ENCODE measurements at regions not wholly inside any gene's neighbourhood (a gene's known extent, or its start where the extent isn't known, plus 50 kb on each side); places are given as distances from the start of the nearest gene placed in this dataset.

DNA sequence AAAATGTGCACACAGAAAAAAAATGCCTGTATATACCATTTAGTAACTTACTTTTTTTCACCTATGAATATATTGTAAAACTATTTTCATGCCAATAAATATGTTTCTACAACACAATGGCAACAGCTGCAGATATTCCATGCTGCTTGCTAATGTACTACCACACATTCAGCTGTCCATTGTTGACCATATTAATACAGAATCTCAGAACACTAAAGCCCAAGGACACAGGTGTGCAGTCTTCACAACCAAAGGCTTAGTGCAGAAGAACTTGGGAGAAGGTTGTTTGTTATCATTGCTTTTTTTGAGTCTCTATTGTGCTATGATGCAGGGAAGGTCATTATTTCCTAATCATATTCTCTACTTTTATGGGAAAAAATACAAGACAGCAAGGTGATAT is 79.6 kb downstream of the DIPK2A start:
- no peak for TF ChIP-seq CTCF (IDR thresholded peaks at IDR 0.05; ENCODE audit: unreplicated experiment)
- Mint-ChIP-seq H3K9me3 (ENCODE audit: low read depth, unreplicated experiment) (no peaks in the 10 kb centered on the region), H3K4me1 (ENCODE audit: low read depth, unreplicated experiment) (peaks cover 14% of the 10 kb centered on the region), H3K27ac (ENCODE audit: unreplicated experiment) (no peak overlapping the region), H3K36me3 (ENCODE audit: insufficient read depth, unreplicated experiment) (no peaks in the 10 kb centered on the region), H3K4me3 (ENCODE audit: low read depth, unreplicated experiment) (no peak overlapping the region), H3K27me3 (ENCODE audit: unreplicated experiment) (no peaks in the 10 kb centered on the region)
- intact Hi-C loops (cut with micrococcal nuclease; ENCODE audit: unreplicated experiment), result no loop called here
- no TSS peak for BruUV-seq (replicated peaks)
- CTCF ChIA-PET, result no interaction called here
- DNase-seq, result no peak

DNA sequence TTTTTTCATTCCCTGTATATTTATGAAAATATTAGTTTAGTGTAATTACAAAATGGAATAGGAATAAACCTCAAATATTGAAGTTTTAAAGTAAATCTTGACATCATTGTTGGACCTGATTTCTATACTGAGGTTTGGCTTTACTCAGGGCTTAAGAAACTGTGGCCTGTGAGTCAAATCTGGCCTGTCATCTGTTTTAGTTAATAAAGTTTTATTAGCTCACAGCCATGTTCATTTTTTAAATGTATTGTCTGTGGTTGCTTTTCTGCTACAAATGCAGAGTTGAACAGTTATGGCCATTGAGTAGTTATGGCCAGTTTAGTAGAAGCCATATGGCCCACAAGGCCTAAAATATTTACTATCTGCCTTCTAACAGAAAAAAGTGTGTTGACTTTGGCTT is 80.7 kb downstream of the DIPK2A start:
- Mint-ChIP-seq H3K36me3 (ENCODE audit: insufficient read depth, unreplicated experiment) (no peaks in the 10 kb centered on the region), H3K4me3 (ENCODE audit: low read depth, unreplicated experiment) (no peak overlapping the region), H3K27ac (ENCODE audit: unreplicated experiment) (no peak overlapping the region), H3K9me3 (ENCODE audit: low read depth, unreplicated experiment) (no peaks in the 10 kb centered on the region), H3K27me3 (ENCODE audit: unreplicated experiment) (no peaks in the 10 kb centered on the region), H3K4me1 (ENCODE audit: low read depth, unreplicated experiment) (peaks cover 14% of the 10 kb centered on the region)
- TF ChIP-seq CTCF (IDR thresholded peaks at IDR 0.05; ENCODE audit: unreplicated experiment), result no peak
- no TSS peak for BruUV-seq (replicated peaks)
- intact Hi-C loops (cut with micrococcal nuclease; ENCODE audit: unreplicated experiment), result no loop called here
- CTCF ChIA-PET, result no interaction called here
- no peak for DNase-seq

DNA sequence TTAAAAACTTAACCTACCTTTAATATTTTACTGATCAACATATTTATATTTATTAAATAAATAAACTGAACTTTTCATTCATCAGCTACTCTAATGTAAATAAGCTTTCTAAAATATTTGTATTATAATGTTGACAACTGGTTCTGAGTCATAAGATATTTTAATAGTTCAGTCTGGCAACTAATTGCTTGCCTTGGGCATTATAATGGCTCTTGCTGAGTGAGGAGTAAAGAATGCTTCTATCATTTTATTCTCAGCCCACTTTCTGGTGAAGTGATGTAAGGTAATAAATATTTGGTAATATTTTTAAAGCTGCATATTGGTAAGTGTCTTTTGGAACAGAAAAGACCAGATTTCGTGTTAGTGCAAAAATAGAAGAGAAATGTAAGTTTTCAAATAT is 81.5 kb downstream of the DIPK2A start:
- no peak for DNase-seq
- CTCF ChIA-PET, result no interaction called here
- Mint-ChIP-seq H3K27ac (ENCODE audit: unreplicated experiment) (no peak overlapping the region), H3K4me3 (ENCODE audit: low read depth, unreplicated experiment) (no peak overlapping the region), H3K36me3 (ENCODE audit: insufficient read depth, unreplicated experiment) (no peaks in the 10 kb centered on the region), H3K27me3 (ENCODE audit: unreplicated experiment) (no peaks in the 10 kb centered on the region), H3K9me3 (ENCODE audit: low read depth, unreplicated experiment) (no peaks in the 10 kb centered on the region), H3K4me1 (ENCODE audit: low read depth, unreplicated experiment) (peaks cover 14% of the 10 kb centered on the region)
- no TSS peak for BruUV-seq (replicated peaks)
- no peak for TF ChIP-seq CTCF (IDR thresholded peaks at IDR 0.05; ENCODE audit: unreplicated experiment)
- intact Hi-C loops (cut with micrococcal nuclease; ENCODE audit: unreplicated experiment), result no loop called here

DNA sequence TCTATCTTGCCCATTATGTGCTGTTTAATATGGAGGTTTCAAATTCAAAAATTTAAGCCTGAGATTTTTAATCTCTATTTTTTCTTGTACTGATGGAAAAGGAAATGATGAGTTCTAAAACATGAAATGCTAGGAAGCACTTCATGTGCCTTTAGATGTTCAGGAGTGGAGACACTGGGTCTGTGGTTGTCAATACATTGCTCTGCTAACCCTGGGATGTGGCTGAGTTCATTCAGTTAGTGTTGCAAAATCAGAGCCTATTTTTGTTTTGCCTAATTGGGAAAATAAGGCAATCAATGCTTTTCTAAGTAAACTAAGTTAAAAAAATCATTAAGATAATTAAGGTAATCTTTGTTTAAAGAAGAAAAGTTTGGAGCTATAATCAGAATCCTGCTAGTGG is 83.1 kb downstream of the DIPK2A start:
- TF ChIP-seq CTCF (IDR thresholded peaks at IDR 0.05; ENCODE audit: unreplicated experiment), result no peak
- H3K27ac Mint-ChIP-seq (ENCODE audit: unreplicated experiment), result no peak overlapping the region
- no peaks in the 10 kb centered on the region for H3K27me3 Mint-ChIP-seq (ENCODE audit: unreplicated experiment)
- CTCF ChIA-PET, result no interaction called here
- no peaks in the 10 kb centered on the region for H3K9me3 Mint-ChIP-seq (ENCODE audit: low read depth, unreplicated experiment)
- peaks cover 14% of the 10 kb centered on the region for H3K4me1 Mint-ChIP-seq (ENCODE audit: low read depth, unreplicated experiment)
- no peak overlapping the region for H3K4me3 Mint-ChIP-seq (ENCODE audit: low read depth, unreplicated experiment)
- intact Hi-C loops (cut with micrococcal nuclease; ENCODE audit: unreplicated experiment), result no loop called here
- DNase-seq, result no peak
- H3K36me3 Mint-ChIP-seq (ENCODE audit: insufficient read depth, unreplicated experiment), result no peaks in the 10 kb centered on the region
- no TSS peak for BruUV-seq (replicated peaks)

DNA sequence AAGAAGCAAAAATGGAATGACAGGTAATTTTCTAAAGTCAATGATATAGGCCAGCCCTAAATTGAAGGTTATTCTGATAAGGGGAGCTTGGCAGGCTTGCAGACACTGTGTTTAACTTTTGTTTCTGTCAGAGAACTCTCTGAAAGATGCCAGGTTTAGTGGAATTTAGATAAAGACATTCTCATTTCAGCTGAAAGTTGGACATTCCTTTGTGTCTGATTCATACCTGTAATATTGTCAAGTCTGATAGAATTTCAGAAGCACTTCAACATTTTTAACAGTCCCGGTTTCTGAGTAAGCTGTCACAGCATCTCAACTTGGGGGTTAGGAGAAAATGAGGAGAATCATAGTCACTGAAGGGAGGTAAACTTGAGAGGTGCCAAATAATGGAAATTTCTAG is 84.0 kb downstream of the DIPK2A start:
- no peak for DNase-seq
- BruUV-seq (replicated peaks), result no TSS peak
- Mint-ChIP-seq H3K9me3 (ENCODE audit: low read depth, unreplicated experiment) (no peaks in the 10 kb centered on the region), H3K27ac (ENCODE audit: unreplicated experiment) (no peak overlapping the region), H3K36me3 (ENCODE audit: insufficient read depth, unreplicated experiment) (no peaks in the 10 kb centered on the region), H3K4me1 (ENCODE audit: low read depth, unreplicated experiment) (peaks cover 14% of the 10 kb centered on the region), H3K4me3 (ENCODE audit: low read depth, unreplicated experiment) (no peak overlapping the region), H3K27me3 (ENCODE audit: unreplicated experiment) (no peaks in the 10 kb centered on the region)
- TF ChIP-seq CTCF (IDR thresholded peaks at IDR 0.05; ENCODE audit: unreplicated experiment), result no peak
- CTCF ChIA-PET, result no interaction called here
- intact Hi-C loops (cut with micrococcal nuclease; ENCODE audit: unreplicated experiment), result no loop called here

All from Calu3 (cell line).